ENCODE measurements at regions not wholly inside any gene's neighbourhood (a gene's known extent, or its start where the extent isn't known, plus 50 kb on each side); places are given as distances from the start of the nearest gene placed in this dataset.

DNA sequence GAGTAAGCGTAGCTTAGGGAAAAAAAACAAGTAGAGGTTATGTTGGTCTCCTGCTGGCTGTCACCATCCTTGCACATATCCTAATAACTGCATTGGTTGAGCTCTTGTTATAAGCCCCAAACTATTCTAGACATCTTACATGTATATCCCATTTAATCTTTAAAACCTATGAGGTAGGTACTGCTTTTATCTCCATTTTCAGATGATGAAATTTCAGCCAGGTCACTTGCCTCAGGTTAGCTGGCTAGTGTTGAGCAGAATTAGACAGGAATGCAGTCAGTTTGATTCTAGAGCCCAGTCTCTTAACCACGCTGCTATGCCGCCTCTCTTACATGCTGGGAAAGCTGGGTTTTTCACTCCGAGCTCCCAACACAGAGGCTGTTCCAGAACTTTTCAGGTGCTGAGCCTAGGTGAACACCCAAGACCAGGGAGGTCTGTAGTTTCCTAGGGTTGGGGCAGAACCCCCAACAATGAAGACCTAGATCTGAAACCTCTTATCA, 269.9 kb upstream of the RGS6 start:
- no peak overlapping the region for H3K4me3 ChIP-seq
- no peak overlapping the region for H3K27ac ChIP-seq
- H3K36me3 ChIP-seq = no peaks in the 10 kb centered on the region
- no peaks in the 10 kb centered on the region for H3K27me3 ChIP-seq
- no peaks in the 10 kb centered on the region for H3K9me3 ChIP-seq
- in situ Hi-C loops (cut with MboI; ENCODE audit: low sequenced_read_pairs in 4 of 4) (no loop called here), intact Hi-C loops (cut with DNase I; ENCODE audit: low total_unique reads) (no loop called here)
- DNase-seq = no peak
- TF ChIP-seq POLR2A (IDR thresholded peaks at IDR 0.05) = no peak
- TF ChIP-seq, protein P1, sequence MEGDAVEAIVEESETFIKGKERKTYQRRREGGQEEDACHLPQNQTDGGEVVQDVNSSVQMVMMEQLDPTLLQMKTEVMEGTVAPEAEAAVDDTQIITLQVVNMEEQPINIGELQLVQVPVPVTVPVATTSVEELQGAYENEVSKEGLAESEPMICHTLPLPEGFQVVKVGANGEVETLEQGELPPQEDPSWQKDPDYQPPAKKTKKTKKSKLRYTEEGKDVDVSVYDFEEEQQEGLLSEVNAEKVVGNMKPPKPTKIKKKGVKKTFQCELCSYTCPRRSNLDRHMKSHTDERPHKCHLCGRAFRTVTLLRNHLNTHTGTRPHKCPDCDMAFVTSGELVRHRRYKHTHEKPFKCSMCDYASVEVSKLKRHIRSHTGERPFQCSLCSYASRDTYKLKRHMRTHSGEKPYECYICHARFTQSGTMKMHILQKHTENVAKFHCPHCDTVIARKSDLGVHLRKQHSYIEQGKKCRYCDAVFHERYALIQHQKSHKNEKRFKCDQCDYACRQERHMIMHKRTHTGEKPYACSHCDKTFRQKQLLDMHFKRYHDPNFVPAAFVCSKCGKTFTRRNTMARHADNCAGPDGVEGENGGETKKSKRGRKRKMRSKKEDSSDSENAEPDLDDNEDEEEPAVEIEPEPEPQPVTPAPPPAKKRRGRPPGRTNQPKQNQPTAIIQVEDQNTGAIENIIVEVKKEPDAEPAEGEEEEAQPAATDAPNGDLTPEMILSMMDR (IDR thresholded peaks at IDR 0.05 in 4 of 5, conservative IDR thresholded peaks at IDR 0.05 in 1 of 5) = no peak
- ATAC-seq = no peak
- H3K4me1 ChIP-seq = no peaks in the 10 kb centered on the region

DNA sequence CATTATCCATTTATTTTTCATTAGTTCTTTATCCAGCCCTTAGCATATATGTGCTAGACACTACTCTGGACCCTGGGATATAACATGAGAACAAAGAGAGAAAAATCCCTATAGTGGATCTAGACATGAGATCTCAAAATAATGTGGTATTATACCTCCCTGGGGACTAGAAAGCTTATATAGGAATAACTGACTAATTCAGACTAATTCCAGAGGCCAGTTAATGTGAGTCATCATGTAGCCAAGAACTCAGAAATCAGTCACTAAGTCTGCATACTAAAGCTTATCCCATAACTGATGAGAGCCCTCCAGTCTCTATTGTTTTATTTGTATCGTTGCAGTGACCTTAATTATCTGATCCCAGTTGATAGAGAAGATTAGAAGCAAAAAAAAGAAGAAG, 267.1 kb upstream of the RGS6 start:
- no peaks in the 10 kb centered on the region for H3K36me3 ChIP-seq
- in situ Hi-C loops (cut with MboI; ENCODE audit: low sequenced_read_pairs in 4 of 4) = no loop called here
- intact Hi-C loops (cut with DNase I; ENCODE audit: low total_unique reads) = no loop called here
- no peaks in the 10 kb centered on the region for H3K4me1 ChIP-seq
- TF ChIP-seq POLR2A (IDR thresholded peaks at IDR 0.05) = no peak
- TF ChIP-seq, protein P1 (IDR thresholded peaks at IDR 0.05 in 4 of 5, conservative IDR thresholded peaks at IDR 0.05 in 1 of 5) = no peak
- no peaks in the 10 kb centered on the region for H3K9me3 ChIP-seq
- H3K27me3 ChIP-seq = no peaks in the 10 kb centered on the region
- no peak for ATAC-seq
- no peak overlapping the region for H3K27ac ChIP-seq
- no peak for DNase-seq
- no peak overlapping the region for H3K4me3 ChIP-seq

DNA sequence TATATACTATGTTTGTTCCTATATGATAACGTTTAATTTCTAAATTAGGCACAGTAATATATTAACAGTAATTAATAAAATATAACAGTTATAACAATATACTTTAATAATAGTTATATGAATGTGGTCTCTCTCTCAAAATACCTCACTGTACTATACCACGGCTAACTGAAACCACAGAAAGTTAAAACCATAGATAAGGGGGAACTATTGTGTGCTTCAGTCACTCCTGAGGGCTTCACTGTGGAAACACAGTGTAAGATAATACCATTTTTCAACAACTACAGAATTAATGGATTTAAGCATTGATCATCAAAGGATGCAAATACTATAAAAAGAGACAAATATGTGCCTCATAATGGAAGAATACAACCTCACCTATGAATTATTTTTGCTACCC, 266.4 kb upstream of the RGS6 start:
- in situ Hi-C loops (cut with MboI; ENCODE audit: low sequenced_read_pairs in 4 of 4) (no loop called here), intact Hi-C loops (cut with DNase I; ENCODE audit: low total_unique reads) (no loop called here)
- Histone ChIP-seq H3K4me3 (no peak overlapping the region), H3K9me3 (no peaks in the 10 kb centered on the region), H3K27me3 (no peaks in the 10 kb centered on the region), H3K36me3 (no peaks in the 10 kb centered on the region), H3K27ac (no peak overlapping the region), H3K4me1 (no peaks in the 10 kb centered on the region)
- no peak for DNase-seq
- ATAC-seq = no peak
- TF ChIP-seq POLR2A (IDR thresholded peaks at IDR 0.05) = no peak
- TF ChIP-seq, protein P1 (IDR thresholded peaks at IDR 0.05 in 4 of 5, conservative IDR thresholded peaks at IDR 0.05 in 1 of 5) = no peak

DNA sequence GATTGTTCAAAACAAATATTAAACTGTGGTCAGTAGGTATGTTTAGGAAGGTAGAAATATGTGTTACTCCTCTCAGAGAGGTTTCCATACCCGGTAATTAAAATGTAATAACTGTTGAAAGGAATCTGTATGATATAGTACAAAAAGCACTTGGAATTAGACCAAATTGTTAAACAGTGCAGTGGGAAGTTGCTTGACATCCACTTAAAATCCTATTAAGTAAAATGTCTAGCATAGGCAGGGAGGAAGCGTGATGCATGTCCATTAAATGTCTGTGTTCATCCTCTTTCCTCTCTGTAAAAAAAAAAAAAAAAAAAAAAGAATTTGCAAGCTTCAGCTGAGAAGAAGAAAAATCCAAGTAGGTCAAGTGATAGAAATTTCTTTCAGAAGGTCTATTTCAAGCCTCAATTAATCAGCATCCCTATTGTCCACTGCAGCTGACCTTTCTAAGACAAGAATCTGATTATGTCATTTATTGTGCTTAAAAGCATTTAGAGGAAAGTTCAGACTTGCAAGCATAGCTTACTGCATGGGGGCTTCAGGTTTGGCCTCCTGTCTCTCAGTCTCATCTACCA, 265.6 kb upstream of the RGS6 start:
- Histone ChIP-seq H3K36me3 (no peaks in the 10 kb centered on the region), H3K4me3 (no peak overlapping the region), H3K27ac (no peak overlapping the region), H3K27me3 (no peaks in the 10 kb centered on the region), H3K4me1 (no peaks in the 10 kb centered on the region), H3K9me3 (no peaks in the 10 kb centered on the region)
- no peak for DNase-seq
- in situ Hi-C loops (cut with MboI; ENCODE audit: low sequenced_read_pairs in 4 of 4) (no loop called here), intact Hi-C loops (cut with DNase I; ENCODE audit: low total_unique reads) (no loop called here)
- ATAC-seq = no peak
- no peak for TF ChIP-seq POLR2A (IDR thresholded peaks at IDR 0.05)
- TF ChIP-seq, protein P1 (IDR thresholded peaks at IDR 0.05 in 4 of 5, conservative IDR thresholded peaks at IDR 0.05 in 1 of 5) = no peak

All from gastrocnemius medialis (tissue), 4 donors.